NCI-H2107 treated with DMSO at 0.1 percent for 48 hours (cell line): ENCODE measurements at regions not wholly inside any gene's neighbourhood (a gene's known extent, or its start where the extent isn't known, plus 50 kb on each side); places are given as distances from the start of the nearest gene placed in this dataset.
"Not testable (repeated sequence)": the region's sequence is repeated elsewhere in the genome, so short reads cannot be mapped to it uniquely, and the experiment has no call there.

Source experiments
- DNase-seq: peaks from one replicate; lab custom pipeline; 2025; ENCODE audit not compliant: unreplicated experiment; lab: John Stamatoyannopoulos, UW

GRCh38 chr14:43471595-43471994 is 1035.5 kb downstream of the FSCB start:
- DNase-seq = no peak

DNA sequence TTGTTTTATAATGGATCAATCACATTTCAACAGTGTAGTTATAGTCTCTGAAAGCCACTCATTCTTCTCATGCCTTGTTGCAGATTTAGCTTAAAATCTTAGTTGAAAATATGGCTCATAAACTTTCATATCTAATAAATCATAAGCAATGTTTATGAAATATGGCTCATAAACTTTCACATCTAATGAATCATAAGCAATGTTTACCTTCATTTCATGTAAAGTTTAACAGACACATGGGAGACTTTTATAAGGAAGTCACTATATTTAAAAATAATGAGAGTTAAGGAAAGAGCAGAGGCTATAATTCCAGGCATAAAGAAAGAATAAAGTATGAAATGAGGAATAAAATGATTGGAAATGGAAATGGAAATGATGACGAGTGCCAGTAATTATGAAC is 1042.1 kb downstream of the FSCB start:
- DNase-seq = no peak

DNA sequence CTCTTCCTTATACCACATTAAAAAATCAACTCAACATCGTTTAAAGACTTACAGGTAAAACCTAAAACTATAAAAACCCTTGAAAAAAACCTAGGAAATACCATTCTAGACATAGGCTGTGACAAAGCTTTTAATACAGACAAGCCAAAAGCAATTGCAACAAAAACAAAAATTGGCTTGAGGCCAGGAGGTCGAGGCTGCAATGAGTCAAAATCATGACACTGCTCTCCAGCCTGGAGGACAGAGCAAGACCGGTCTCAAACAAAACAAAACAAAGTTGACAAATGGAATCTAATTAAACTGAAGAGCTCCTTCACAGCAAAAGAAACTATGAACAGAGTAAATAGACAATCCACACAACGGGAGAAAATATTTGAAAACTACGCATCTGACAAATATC is 1057.8 kb downstream of the FSCB start:
- no peak for DNase-seq

GRCh38 chr14:43438056-43438455 is 1069.0 kb downstream of the FSCB start:
- no peak for DNase-seq

DNA sequence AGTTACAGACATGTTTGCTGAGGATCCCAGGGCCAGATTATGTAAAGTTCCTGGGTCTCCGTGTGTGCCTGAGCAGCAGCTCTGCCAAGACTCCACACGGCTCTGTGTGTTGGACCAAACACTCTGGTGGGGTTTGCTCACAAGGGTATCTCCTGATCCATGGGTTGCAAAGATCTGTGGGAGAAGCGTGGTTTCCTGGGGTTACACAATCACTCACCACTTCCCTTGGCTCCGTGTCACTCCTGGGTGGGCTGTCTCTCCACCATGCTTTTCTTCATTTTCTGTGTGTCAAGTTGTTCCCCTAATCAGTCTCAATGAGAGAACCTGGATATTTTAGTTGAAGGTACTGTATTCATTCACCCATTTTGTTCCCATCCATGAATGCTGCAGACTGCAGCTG is 1088.8 kb downstream of the FSCB start:
- no peak for DNase-seq

DNA sequence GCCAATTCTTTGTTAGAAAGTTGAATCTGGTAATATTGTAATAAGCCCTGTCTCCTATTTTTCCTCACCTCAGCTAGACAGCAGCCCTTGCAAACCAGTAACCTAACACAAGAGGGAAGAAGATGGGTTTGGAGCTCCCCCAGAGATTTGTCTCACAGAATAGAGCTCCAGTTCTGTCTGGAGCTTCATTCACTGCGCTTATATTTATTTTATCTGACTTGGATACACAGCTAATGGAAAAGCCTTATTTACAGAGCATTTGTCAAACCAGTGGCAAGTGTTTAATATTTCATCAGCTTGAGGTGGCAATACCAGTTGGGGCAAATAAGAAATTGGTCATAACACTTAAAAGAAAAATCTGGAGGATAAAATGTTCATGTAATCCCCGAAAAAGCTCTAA is 1094.0 kb downstream of the FSCB start:
- DNase-seq = no peak

DNA sequence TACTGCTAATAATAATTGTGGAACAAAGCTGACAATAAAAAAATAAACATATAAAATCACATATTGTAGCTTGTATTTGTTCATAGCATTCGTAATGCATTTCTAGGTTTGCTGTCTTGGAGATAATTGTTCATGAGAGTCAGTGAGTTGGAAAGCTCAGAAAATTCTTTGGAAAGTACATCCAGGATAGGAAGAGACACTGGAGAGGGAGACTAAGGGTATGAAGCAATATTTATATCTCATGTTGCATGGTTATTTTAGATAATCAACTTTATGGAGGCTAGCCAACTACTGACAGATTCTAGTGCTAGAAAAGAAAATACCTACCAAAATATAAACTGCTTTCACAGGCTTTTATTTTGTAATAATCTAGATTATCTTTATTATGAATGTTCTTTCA is 1095.2 kb downstream of the FSCB start:
- no peak for DNase-seq

- no peak for DNase-seq
These were observed 1096.5 kb downstream of the FSCB start for GRCh38 chr14:43410631-43411030.

DNA sequence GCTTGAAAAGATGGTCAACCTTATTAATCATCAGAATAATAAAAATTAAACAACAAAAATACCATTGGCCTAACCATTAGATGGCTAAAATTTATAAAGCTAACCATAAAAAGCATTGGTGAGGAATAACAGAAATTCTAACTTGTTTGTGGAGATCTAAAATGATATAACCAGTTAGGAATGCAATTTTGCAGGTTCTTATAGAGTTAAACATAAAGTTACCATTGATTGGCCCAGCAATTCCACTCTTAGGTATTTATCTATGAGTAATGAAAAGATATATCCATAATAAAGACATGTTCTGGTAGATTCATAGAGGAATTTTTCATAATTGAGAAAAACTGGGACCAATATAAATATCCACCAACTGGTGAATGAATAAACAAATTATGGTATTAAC is 1098.6 kb downstream of the FSCB start:
- no peak for DNase-seq

- no peak for DNase-seq
These were observed 1099.4 kb downstream of the FSCB start for GRCh38 chr14:43407706-43408105.

GRCh38 chr14:43406931-43407330 is 1100.2 kb downstream of the FSCB start:
- no peak for DNase-seq

DNA sequence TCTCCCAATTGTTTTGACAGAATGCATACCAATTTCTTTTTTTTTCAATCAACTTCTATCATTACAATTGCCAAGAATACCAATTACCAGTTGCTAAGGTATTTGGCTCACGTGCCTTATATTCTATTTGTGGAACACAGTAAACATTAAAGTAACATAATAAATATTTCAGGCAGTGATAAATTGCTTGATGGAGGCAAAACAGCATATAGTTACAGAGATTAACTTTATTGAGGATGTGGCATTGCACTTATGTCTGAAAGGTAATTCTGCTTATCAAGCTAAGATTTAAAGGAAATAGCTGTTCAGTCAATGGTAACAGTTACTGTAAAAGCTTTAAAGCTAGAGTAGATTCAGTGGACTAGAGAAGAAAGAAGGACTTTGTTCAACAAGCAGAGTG is 1107.8 kb downstream of the FSCB start:
- no peak for DNase-seq

GRCh38 chr14:43370565-43370896 is 1136.6 kb downstream of the FSCB start:
- not testable (repeated sequence) for DNase-seq

DNA sequence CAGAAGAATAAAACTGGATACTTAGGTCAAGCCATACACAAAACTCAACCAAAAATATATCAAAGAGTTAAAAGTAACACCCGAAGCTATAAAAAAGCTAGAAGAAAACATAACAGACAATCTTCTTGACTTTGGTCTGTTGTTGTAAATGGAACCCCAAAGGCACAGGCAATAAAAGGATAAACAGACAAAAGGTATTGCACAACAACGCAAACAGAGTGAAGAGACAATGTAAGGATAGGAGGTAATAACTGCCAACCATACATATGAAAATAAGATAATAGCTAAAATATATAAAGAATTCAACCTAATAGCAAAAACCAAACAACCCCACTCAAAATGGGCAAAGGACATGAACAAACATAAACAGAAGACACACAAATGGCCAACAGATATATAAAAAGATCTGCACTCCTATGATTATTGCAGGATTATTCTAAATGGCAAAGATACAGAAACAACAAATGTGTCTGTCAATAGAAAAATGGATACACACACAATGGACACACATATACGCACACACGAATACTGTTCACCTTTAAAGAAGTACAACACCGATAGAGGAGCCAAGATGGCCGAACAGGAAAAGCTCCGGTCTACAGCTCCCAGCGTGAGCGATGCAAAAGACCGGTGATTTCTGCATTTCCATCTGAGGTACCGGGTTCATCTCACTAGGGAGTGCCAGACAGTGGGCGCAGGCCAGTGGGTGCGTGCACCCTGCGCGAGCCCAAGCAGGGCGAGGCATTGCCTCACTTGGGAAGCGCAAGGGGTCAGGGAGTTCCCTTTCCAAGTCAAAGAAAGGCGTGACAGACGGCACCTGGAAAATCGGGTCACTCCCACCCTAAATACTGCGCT is 1137.1 kb downstream of the FSCB start:
- DNase-seq = no peak

- DNase-seq = no peak
These were observed 1144.5 kb downstream of the FSCB start for GRCh38 chr14:43362586-43362985.

DNA sequence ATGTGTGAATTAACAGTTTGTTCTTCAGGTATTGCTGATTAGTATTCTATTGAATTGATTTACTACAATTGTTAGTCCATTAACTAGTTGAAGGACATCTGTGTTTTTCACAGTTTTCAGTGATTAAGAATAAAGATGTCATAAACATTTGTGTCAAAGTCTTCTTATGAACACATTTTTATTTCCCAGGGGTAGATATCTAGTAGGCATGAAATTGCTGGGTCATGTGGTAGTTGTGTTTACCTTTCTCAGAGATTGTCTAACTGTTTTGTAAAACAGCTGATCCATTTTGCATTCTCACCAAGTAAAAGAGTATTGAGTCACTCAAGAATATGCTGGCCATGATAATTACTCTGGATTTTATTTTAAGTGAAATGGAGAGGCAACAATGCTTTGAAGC is 1145.3 kb downstream of the FSCB start:
- DNase-seq = no peak

- no peak for DNase-seq
These were observed 1146.8 kb downstream of the FSCB start for GRCh38 chr14:43360239-43360638.

DNA sequence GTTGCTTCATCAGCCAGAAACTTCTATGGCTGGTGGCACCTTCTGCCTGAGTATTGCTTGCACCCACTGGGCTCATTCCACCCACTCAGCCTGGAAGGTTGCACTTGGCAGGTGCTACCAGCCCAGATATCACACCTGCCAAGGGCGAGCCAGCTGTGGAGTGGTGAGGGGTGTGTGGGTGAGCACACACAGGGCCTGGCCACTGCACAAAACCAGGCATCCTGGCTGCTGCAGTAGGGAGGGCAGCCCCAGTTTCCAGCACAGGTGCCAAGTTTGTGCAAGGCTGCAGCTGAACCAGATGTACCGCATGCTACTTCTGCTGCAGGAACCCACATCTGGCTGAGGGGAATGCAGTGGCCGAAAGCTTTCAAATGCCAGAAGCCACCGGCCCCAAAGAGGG is 1147.8 kb downstream of the FSCB start:
- no peak for DNase-seq

- no peak for DNase-seq
These were observed 1150.0 kb downstream of the FSCB start for GRCh38 chr14:43356979-43357545.

DNA sequence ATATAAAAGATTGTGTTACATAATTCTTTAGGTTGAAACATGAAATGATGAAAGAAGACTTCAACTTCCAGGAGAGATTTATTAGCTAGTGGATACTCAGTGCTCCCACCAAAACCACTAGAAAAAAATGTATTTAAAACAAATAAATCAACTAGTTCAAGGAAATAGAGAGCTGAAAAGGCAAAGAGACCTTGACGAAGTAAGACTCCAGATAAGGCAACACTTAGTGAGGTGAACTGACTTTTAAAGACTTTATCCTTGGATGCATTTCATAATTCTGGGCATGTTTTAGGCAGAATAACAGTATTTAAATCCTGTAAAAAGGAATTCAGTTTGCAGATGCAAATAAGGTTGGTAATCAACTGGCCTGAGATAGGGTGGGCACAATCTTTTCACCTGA is 1150.7 kb downstream of the FSCB start:
- DNase-seq = no peak

DNA sequence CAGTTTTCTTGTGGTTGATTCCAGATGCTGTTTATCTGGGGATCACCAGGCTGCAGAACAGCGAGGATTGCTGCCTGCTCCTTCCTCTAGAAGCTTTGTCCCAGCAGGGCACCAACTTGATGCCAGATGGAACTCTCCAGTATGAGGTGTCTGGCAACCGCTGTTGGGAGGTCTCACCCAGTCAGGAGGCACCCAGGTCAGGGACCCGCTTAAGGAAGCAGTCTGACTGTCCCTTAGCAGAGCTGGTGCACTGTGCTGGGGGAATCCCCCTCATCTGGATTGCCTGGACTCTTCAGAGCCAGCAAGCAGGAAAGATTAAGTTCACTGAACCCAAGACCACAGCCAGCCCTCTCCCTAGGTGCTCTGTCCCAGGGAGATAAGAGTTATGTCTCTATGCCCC is 1165.2 kb downstream of the FSCB start:
- no peak for DNase-seq

DNA sequence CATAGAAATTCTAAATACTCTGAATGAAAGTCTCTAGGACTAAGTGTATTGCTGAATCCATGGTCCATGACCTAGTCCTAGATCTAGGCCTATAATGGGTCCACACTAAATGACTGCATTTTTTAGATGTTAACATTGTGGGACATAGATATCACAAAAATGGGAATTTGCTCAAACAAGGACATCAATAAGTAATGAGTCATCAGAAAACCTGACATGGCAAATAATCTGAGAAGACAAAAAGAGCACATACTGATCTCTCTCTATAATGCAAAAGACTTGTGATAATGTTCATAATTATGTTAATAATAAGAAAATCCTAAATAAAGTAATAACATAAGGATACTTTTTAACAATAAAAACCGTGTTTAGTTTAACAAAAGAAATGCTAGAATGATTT is 1168.4 kb downstream of the FSCB start:
- DNase-seq = no peak

DNA sequence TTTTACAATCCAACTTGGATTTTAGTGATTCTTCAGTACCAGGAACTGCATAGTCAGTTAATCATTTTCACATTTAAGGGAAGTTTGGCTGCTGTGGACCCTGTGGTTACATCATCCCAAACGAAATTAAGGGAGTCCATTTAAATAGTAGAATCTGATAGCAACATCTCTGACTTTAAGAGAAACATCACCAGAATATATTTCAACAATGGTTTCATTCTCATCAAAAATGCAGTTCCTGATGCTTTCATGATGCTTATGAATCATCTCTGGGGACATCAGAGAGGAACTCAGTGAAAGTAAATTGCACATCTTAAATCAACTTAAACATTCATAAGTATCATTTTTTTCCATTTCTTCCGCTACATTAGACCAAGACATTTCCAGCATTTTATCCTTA is 1170.7 kb downstream of the FSCB start:
- DNase-seq = no peak
